ENCODE measurements at regions not wholly inside any gene's neighbourhood (a gene's known extent, or its start where the extent isn't known, plus 50 kb on each side); places are given as distances from the start of the nearest gene placed in this dataset.

- Histone ChIP-seq H3K36me3 (ENCODE audit: control insufficient read depth, insufficient read depth, low read length) (no peaks in the 10 kb centered on the region), H3K4me3 (ENCODE audit: insufficient read depth, low read depth, low read length, poor library complexity, severe bottlenecking) (no peak overlapping the region), H3K27me3 (replicated peaks; ENCODE audit: control insufficient read depth, insufficient read depth, low read length, poor library complexity, severe bottlenecking) (peaks cover 3% of the 10 kb centered on the region), H3K27ac (ENCODE audit: insufficient read depth, low read length, poor library complexity, severe bottlenecking) (no peak overlapping the region), H3K4me1 (ENCODE audit: control insufficient read depth, insufficient read depth, low read length, poor library complexity, severe bottlenecking) (no peaks in the 10 kb centered on the region), H3K9me3 (ENCODE audit: control insufficient read depth, low read length) (no peaks in the 10 kb centered on the region)
- no peak for DNase-seq
Measured at GRCh38 chr17:51499897-51500296, 239.6 kb downstream of the UTP18 start.

GRCh38 chr17:51500454-51500853, 240.1 kb downstream of the UTP18 start:
- no peak for DNase-seq
- Histone ChIP-seq H3K9me3 (ENCODE audit: control insufficient read depth, low read length) (no peaks in the 10 kb centered on the region), H3K27ac (ENCODE audit: insufficient read depth, low read length, poor library complexity, severe bottlenecking) (no peak overlapping the region), H3K4me3 (ENCODE audit: insufficient read depth, low read depth, low read length, poor library complexity, severe bottlenecking) (no peak overlapping the region), H3K4me1 (ENCODE audit: control insufficient read depth, insufficient read depth, low read length, poor library complexity, severe bottlenecking) (no peaks in the 10 kb centered on the region), H3K36me3 (ENCODE audit: control insufficient read depth, insufficient read depth, low read length) (no peaks in the 10 kb centered on the region), H3K27me3 (replicated peaks; ENCODE audit: control insufficient read depth, insufficient read depth, low read length, poor library complexity, severe bottlenecking) (peaks cover 3% of the 10 kb centered on the region)

- no peaks in the 10 kb centered on the region for H3K9me3 ChIP-seq (ENCODE audit: control insufficient read depth, low read length)
- DNase-seq, result no peak
Measured at GRCh38 chr17:51505450-51505849, 245.1 kb downstream of the UTP18 start.

GRCh38 chr17:51507444-51507843, 247.1 kb downstream of the UTP18 start:
- H3K36me3 ChIP-seq (ENCODE audit: control insufficient read depth, insufficient read depth, low read length), result no peaks in the 10 kb centered on the region
- H3K9me3 ChIP-seq (ENCODE audit: control insufficient read depth, low read length), result no peaks in the 10 kb centered on the region
- no peak for DNase-seq
- H3K27ac ChIP-seq (ENCODE audit: insufficient read depth, low read length, poor library complexity, severe bottlenecking), result no peak overlapping the region
- H3K4me3 ChIP-seq (ENCODE audit: insufficient read depth, low read depth, low read length, poor library complexity, severe bottlenecking), result no peak overlapping the region
- peaks cover 3% of the 10 kb centered on the region for H3K27me3 ChIP-seq (replicated peaks; ENCODE audit: control insufficient read depth, insufficient read depth, low read length, poor library complexity, severe bottlenecking)
- no peaks in the 10 kb centered on the region for H3K4me1 ChIP-seq (ENCODE audit: control insufficient read depth, insufficient read depth, low read length, poor library complexity, severe bottlenecking)

More at GRCh38 chr17:51505450-51505849, 245.1 kb downstream of the UTP18 start:
- peaks cover 3% of the 10 kb centered on the region for H3K27me3 ChIP-seq (replicated peaks; ENCODE audit: control insufficient read depth, insufficient read depth, low read length, poor library complexity, severe bottlenecking)
- H3K36me3 ChIP-seq (ENCODE audit: control insufficient read depth, insufficient read depth, low read length), result no peaks in the 10 kb centered on the region
- no peak overlapping the region for H3K4me3 ChIP-seq (ENCODE audit: insufficient read depth, low read depth, low read length, poor library complexity, severe bottlenecking)
- no peaks in the 10 kb centered on the region for H3K4me1 ChIP-seq (ENCODE audit: control insufficient read depth, insufficient read depth, low read length, poor library complexity, severe bottlenecking)
- no peak overlapping the region for H3K27ac ChIP-seq (ENCODE audit: insufficient read depth, low read length, poor library complexity, severe bottlenecking)

GRCh38 chr17:51508048-51508447, 247.7 kb downstream of the UTP18 start:
- Histone ChIP-seq H3K36me3 (ENCODE audit: control insufficient read depth, insufficient read depth, low read length) (no peaks in the 10 kb centered on the region), H3K4me3 (ENCODE audit: insufficient read depth, low read depth, low read length, poor library complexity, severe bottlenecking) (no peak overlapping the region)

GRCh38 chr17:51510940-51511339, 250.6 kb downstream of the UTP18 start:
- Histone ChIP-seq H3K36me3 (ENCODE audit: control insufficient read depth, insufficient read depth, low read length) (no peaks in the 10 kb centered on the region), H3K9me3 (ENCODE audit: control insufficient read depth, low read length) (no peaks in the 10 kb centered on the region), H3K27me3 (replicated peaks; ENCODE audit: control insufficient read depth, insufficient read depth, low read length, poor library complexity, severe bottlenecking) (no peaks in the 10 kb centered on the region), H3K4me3 (ENCODE audit: insufficient read depth, low read depth, low read length, poor library complexity, severe bottlenecking) (no peak overlapping the region), H3K4me1 (ENCODE audit: control insufficient read depth, insufficient read depth, low read length, poor library complexity, severe bottlenecking) (no peaks in the 10 kb centered on the region), H3K27ac (ENCODE audit: insufficient read depth, low read length, poor library complexity, severe bottlenecking) (no peak overlapping the region)
- DNase-seq, result no peak

More at GRCh38 chr17:51508048-51508447, 247.7 kb downstream of the UTP18 start:
- Histone ChIP-seq H3K27me3 (replicated peaks; ENCODE audit: control insufficient read depth, insufficient read depth, low read length, poor library complexity, severe bottlenecking) (peaks cover 3% of the 10 kb centered on the region), H3K4me1 (ENCODE audit: control insufficient read depth, insufficient read depth, low read length, poor library complexity, severe bottlenecking) (no peaks in the 10 kb centered on the region), H3K27ac (ENCODE audit: insufficient read depth, low read length, poor library complexity, severe bottlenecking) (no peak overlapping the region), H3K9me3 (ENCODE audit: control insufficient read depth, low read length) (no peaks in the 10 kb centered on the region)
- DNase-seq, result no peak

GRCh38 chr17:51512220-51512907, 252.0 kb downstream of the UTP18 start:
- no peak for DNase-seq
- Histone ChIP-seq H3K4me1 (ENCODE audit: control insufficient read depth, insufficient read depth, low read length, poor library complexity, severe bottlenecking) (no peaks in the 10 kb centered on the region), H3K4me3 (ENCODE audit: insufficient read depth, low read depth, low read length, poor library complexity, severe bottlenecking) (no peak overlapping the region), H3K27ac (ENCODE audit: insufficient read depth, low read length, poor library complexity, severe bottlenecking) (no peak overlapping the region), H3K9me3 (ENCODE audit: control insufficient read depth, low read length) (no peaks in the 10 kb centered on the region), H3K36me3 (ENCODE audit: control insufficient read depth, insufficient read depth, low read length) (no peaks in the 10 kb centered on the region), H3K27me3 (replicated peaks; ENCODE audit: control insufficient read depth, insufficient read depth, low read length, poor library complexity, severe bottlenecking) (no peaks in the 10 kb centered on the region)

- H3K9me3 ChIP-seq (ENCODE audit: control insufficient read depth, low read length), result no peaks in the 10 kb centered on the region
Measured at GRCh38 chr17:51516924-51517323, 256.6 kb downstream of the UTP18 start.

GRCh38 chr17:51524524-51524923, 264.2 kb downstream of the UTP18 start:
- H3K9me3 ChIP-seq (ENCODE audit: control insufficient read depth, low read length), result no peaks in the 10 kb centered on the region
- H3K4me3 ChIP-seq (ENCODE audit: insufficient read depth, low read depth, low read length, poor library complexity, severe bottlenecking), result no peak overlapping the region
- DNase-seq, result no peak
- H3K27ac ChIP-seq (ENCODE audit: insufficient read depth, low read length, poor library complexity, severe bottlenecking), result no peak overlapping the region
- H3K4me1 ChIP-seq (ENCODE audit: control insufficient read depth, insufficient read depth, low read length, poor library complexity, severe bottlenecking), result no peaks in the 10 kb centered on the region
- H3K27me3 ChIP-seq (replicated peaks; ENCODE audit: control insufficient read depth, insufficient read depth, low read length, poor library complexity, severe bottlenecking), result no peaks in the 10 kb centered on the region
- no peaks in the 10 kb centered on the region for H3K36me3 ChIP-seq (ENCODE audit: control insufficient read depth, insufficient read depth, low read length)

More at GRCh38 chr17:51516924-51517323, 256.6 kb downstream of the UTP18 start:
- Histone ChIP-seq H3K4me3 (ENCODE audit: insufficient read depth, low read depth, low read length, poor library complexity, severe bottlenecking) (no peak overlapping the region), H3K27me3 (replicated peaks; ENCODE audit: control insufficient read depth, insufficient read depth, low read length, poor library complexity, severe bottlenecking) (no peaks in the 10 kb centered on the region), H3K27ac (ENCODE audit: insufficient read depth, low read length, poor library complexity, severe bottlenecking) (no peak overlapping the region), H3K4me1 (ENCODE audit: control insufficient read depth, insufficient read depth, low read length, poor library complexity, severe bottlenecking) (no peaks in the 10 kb centered on the region), H3K36me3 (ENCODE audit: control insufficient read depth, insufficient read depth, low read length) (no peaks in the 10 kb centered on the region)
- no peak for DNase-seq

GRCh38 chr17:51526507-51526906, 266.2 kb downstream of the UTP18 start:
- no peak for DNase-seq
- Histone ChIP-seq H3K27me3 (replicated peaks; ENCODE audit: control insufficient read depth, insufficient read depth, low read length, poor library complexity, severe bottlenecking) (no peaks in the 10 kb centered on the region), H3K4me3 (ENCODE audit: insufficient read depth, low read depth, low read length, poor library complexity, severe bottlenecking) (no peak overlapping the region), H3K4me1 (ENCODE audit: control insufficient read depth, insufficient read depth, low read length, poor library complexity, severe bottlenecking) (no peaks in the 10 kb centered on the region), H3K36me3 (ENCODE audit: control insufficient read depth, insufficient read depth, low read length) (no peaks in the 10 kb centered on the region), H3K27ac (ENCODE audit: insufficient read depth, low read length, poor library complexity, severe bottlenecking) (no peak overlapping the region), H3K9me3 (ENCODE audit: control insufficient read depth, low read length) (no peaks in the 10 kb centered on the region)

Measured in effector memory CD4-positive, alpha-beta T cell (primary cell).